SIG-M5 treated with dmso at 0.1 percent for 504 hours (cell line): ENCODE measurements at regions not wholly inside any gene's neighbourhood (a gene's known extent, or its start where the extent isn't known, plus 50 kb on each side); places are given as distances from the start of the nearest gene placed in this dataset.

Experiments used
- DNase-seq: peaks from one replicate; lab custom pipeline; 2025; ENCODE audit not compliant: unreplicated experiment; lab: John Stamatoyannopoulos, UW

GRCh38 chr3:146928421-146929059 is 323.4 kb upstream of the PLSCR5 start:
- no peak for DNase-seq

- no peak for DNase-seq
Measured at GRCh38 chr3:146921693-146922092, 316.5 kb upstream of the PLSCR5 start.

GRCh38 chr3:146914409-146914808 is 309.3 kb upstream of the PLSCR5 start:
- no peak for DNase-seq

GRCh38 chr3:146912241-146913015 is 307.3 kb upstream of the PLSCR5 start:
- no peak for DNase-seq

GRCh38 chr3:146903927-146904326 is 298.8 kb upstream of the PLSCR5 start:
- DNase-seq, result no peak

- peak; percentile 6 for DNase-seq
Measured at GRCh38 chr3:146899171-146899570, 294.0 kb upstream of the PLSCR5 start.

GRCh38 chr3:146896711-146897110 is 291.6 kb upstream of the PLSCR5 start:
- DNase-seq, result no peak

- no peak for DNase-seq
Measured at GRCh38 chr3:146895026-146895749, 290.0 kb upstream of the PLSCR5 start.

GRCh38 chr3:146894406-146894805 is 289.3 kb upstream of the PLSCR5 start:
- no peak for DNase-seq

- DNase-seq, result no peak
Measured at GRCh38 chr3:146892041-146892440, 286.9 kb upstream of the PLSCR5 start.

- DNase-seq, result no peak
Measured at GRCh38 chr3:146889626-146890025, 284.5 kb upstream of the PLSCR5 start.

- DNase-seq, result no peak
Measured at GRCh38 chr3:146888176-146888575, 283.0 kb upstream of the PLSCR5 start.

GRCh38 chr3:146884721-146885120 is 279.6 kb upstream of the PLSCR5 start:
- DNase-seq, result no peak

GRCh38 chr3:146884296-146884695 is 279.1 kb upstream of the PLSCR5 start:
- DNase-seq, result no peak

- no peak for DNase-seq
Measured at GRCh38 chr3:146883288-146883687, 278.1 kb upstream of the PLSCR5 start.

GRCh38 chr3:146881966-146882760 is 277.0 kb upstream of the PLSCR5 start:
- DNase-seq, result no peak

- no peak for DNase-seq
Measured at GRCh38 chr3:146881356-146881755, 276.2 kb upstream of the PLSCR5 start.

GRCh38 chr3:146873748-146874147 is 268.6 kb upstream of the PLSCR5 start:
- DNase-seq, result no peak

- no peak for DNase-seq
Measured at GRCh38 chr3:146865175-146865755, 260.1 kb upstream of the PLSCR5 start.

GRCh38 chr3:146861262-146861661 is 256.1 kb upstream of the PLSCR5 start:
- no peak for DNase-seq

GRCh38 chr3:146854523-146854922 is 249.4 kb upstream of the PLSCR5 start:
- DNase-seq, result no peak
